Activated B cell treated with CpG ODN at 0.5 μM for 24 hours (primary cell): ENCODE measurements at regions not wholly inside any gene's neighbourhood (a gene's known extent, or its start where the extent isn't known, plus 50 kb on each side); places are given as distances from the start of the nearest gene placed in this dataset.

Experiments
- ATAC-seq: fragments of 200-7000 bp; cut with Tn5 transposase; one replicate; pipeline ENCODE4 v1.10.0; 2021; ENCODE audit warnings: low read depth, mild to moderate bottlenecking, moderate library complexity
- CTCF ChIA-PET: fragments of 350-600 bp; sonication (Branson Sonifier 250); formaldehyde crosslinking; loops from one replicate; lab custom pipeline; 2021; ENCODE audit warnings: antibody characterized with exemption; lab: Charles Lee
- POLR2A ChIA-PET: fragments of 350-600 bp; sonication (Branson Sonifier 250); formaldehyde crosslinking; loops from one replicate; lab custom pipeline; 2021; ENCODE audit warnings: antibody characterized with exemption; lab: Charles Lee
- DNase-seq: peaks from one replicate; pipeline ENCODE4 v3.0.0; 2022
- H3K27ac Mint-ChIP-seq: one replicate; pipeline ENCODE4 v1.8.0; 2020; ENCODE audit warnings: mixed read lengths
- H3K27me3 Mint-ChIP-seq: one replicate; pipeline ENCODE4 v1.8.0; 2021; ENCODE audit warnings: mixed read lengths
- H3K36me3 Mint-ChIP-seq: one replicate; pipeline ENCODE4 v1.8.0; 2021; ENCODE audit warnings: low read depth, mixed read lengths
- H3K4me1 Mint-ChIP-seq: one replicate; pipeline ENCODE4 v1.8.0; 2021; ENCODE audit warnings: mixed read lengths
- H3K4me3 Mint-ChIP-seq: one replicate; pipeline ENCODE4 v1.8.0; 2020; ENCODE audit warnings: mild to moderate bottlenecking, mixed read lengths
- H3K9me3 Mint-ChIP-seq: one replicate; pipeline ENCODE4 v1.8.0; 2020; ENCODE audit warnings: mixed read lengths
- CTCF ChIP-seq: fragments of 200-600 bp; IDR thresholded peaks from one replicate; pipeline ENCODE4 v1.8.0; 2022; ENCODE audit warnings: antibody characterized with exemption, mild to moderate bottlenecking
- intact Hi-C: fragments of 100-400 bp; cut with micrococcal nuclease; formaldehyde crosslinking; loops from one replicate; pipeline ENCODE4 v1.15.1; 2024

GRCh38 chr4:178316211-178316610, 874.0 kb upstream of the AGA start:
- Mint-ChIP-seq H3K4me3 (no peak overlapping the region), H3K9me3 (peaks cover 15% of the 10 kb centered on the region), H3K36me3 (no peaks in the 10 kb centered on the region), H3K4me1 (no peaks in the 10 kb centered on the region), H3K27ac (no peak overlapping the region), H3K27me3 (no peaks in the 10 kb centered on the region)
- CTCF ChIA-PET = no interaction called here
- no peak for TF ChIP-seq CTCF
- POLR2A ChIA-PET = no interaction called here
- intact Hi-C loops = no loop called here
- DNase-seq (no peak), ATAC-seq (no peak)

- Mint-ChIP-seq H3K27ac (no peak overlapping the region), H3K9me3 (peaks cover 23% of the 10 kb centered on the region), H3K36me3 (no peaks in the 10 kb centered on the region), H3K4me1 (no peaks in the 10 kb centered on the region), H3K27me3 (no peaks in the 10 kb centered on the region), H3K4me3 (no peak overlapping the region)
- DNase-seq (no peak), ATAC-seq (no peak)
- POLR2A ChIA-PET = no interaction called here
- CTCF ChIA-PET = no interaction called here
- intact Hi-C loops = no loop called here
- TF ChIP-seq CTCF = no peak
Observed at GRCh38 chr4:178320003-178320402, 877.8 kb upstream of the AGA start.

- TF ChIP-seq CTCF = no peak
- DNase-seq (no peak), ATAC-seq (no peak)
- no peak overlapping the region for H3K4me3 Mint-ChIP-seq
- ChIA-PET POLR2A (no interaction called here), CTCF (no interaction called here)
- peaks cover 23% of the 10 kb centered on the region for H3K9me3 Mint-ChIP-seq
- no peaks in the 10 kb centered on the region for H3K36me3 Mint-ChIP-seq
- H3K27me3 Mint-ChIP-seq = no peaks in the 10 kb centered on the region
- intact Hi-C loops = no loop called here
- H3K27ac Mint-ChIP-seq = no peak overlapping the region
- H3K4me1 Mint-ChIP-seq = no peaks in the 10 kb centered on the region
Observed at GRCh38 chr4:178322524-178323183, 880.4 kb upstream of the AGA start.

- CTCF ChIA-PET = no interaction called here
- no peak for TF ChIP-seq CTCF
- Mint-ChIP-seq H3K9me3 (peaks cover 6% of the 10 kb centered on the region), H3K27ac (no peak overlapping the region), H3K36me3 (no peaks in the 10 kb centered on the region), H3K27me3 (no peaks in the 10 kb centered on the region), H3K4me3 (no peak overlapping the region), H3K4me1 (no peaks in the 10 kb centered on the region)
- DNase-seq (no peak), ATAC-seq (no peak)
- intact Hi-C loops = no loop called here
- POLR2A ChIA-PET = no interaction called here
Observed at GRCh38 chr4:178329226-178329872, 887.1 kb upstream of the AGA start.

- H3K4me3 Mint-ChIP-seq = no peak overlapping the region
- H3K27me3 Mint-ChIP-seq = no peaks in the 10 kb centered on the region
- no peaks in the 10 kb centered on the region for H3K36me3 Mint-ChIP-seq
- no peak for TF ChIP-seq CTCF
- CTCF ChIA-PET = no interaction called here
- no peak for ATAC-seq
- peaks cover 13% of the 10 kb centered on the region for H3K9me3 Mint-ChIP-seq
- no peak overlapping the region for H3K27ac Mint-ChIP-seq
- intact Hi-C loops = no loop called here
- no peaks in the 10 kb centered on the region for H3K4me1 Mint-ChIP-seq
- DNase-seq = no peak
- POLR2A ChIA-PET = no interaction called here
Observed at GRCh38 chr4:178333355-178333754, 891.1 kb upstream of the AGA start.
